ENCODE measurements at regions not wholly inside any gene's neighbourhood (a gene's known extent, or its start where the extent isn't known, plus 50 kb on each side); places are given as distances from the start of the nearest gene placed in this dataset.
A peak's percentile ranks its signal among the peaks of the same experiment; 100 is the strongest.

DNA sequence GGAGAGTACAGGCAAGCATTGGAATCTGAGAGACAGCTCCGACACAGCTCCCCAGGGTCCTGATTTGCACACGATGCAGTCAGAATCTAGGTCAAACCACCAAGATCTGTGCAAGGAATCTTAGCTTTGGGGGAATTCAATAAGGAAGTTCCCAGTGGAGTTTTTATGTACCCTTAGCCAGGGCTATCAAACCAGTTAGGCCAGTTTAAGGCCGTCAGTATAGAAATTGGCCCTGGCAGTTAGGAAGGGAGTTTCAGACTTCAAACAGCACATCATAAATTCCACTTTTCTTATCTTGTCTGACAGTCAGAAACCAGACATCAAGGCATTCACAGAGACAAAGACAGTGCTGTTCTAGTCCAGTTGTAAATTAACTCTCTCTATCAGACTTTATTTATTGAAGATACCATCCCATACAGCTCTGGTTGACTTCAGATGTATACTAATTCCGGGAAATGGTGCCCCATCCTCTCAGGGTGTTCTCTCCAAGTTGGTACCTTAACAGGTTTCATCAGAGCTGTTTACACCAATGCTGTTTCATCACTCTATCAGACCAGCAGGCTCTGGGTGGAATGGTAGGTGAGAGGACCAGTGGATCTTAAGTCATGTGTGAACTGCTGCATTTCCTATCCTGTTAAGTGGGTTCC, 157.5 kb upstream of the ATF7IP start:
- no peak overlapping the region for H3K27ac Mint-ChIP-seq
- ChIA-PET CTCF (interaction anchor here (1.0 kb wide), 1 partner anchor 246 kb away, joined by 4 read pairs; no protein-coding TSS in a partner anchor), POLR2A (interaction anchor here (0.6 kb wide), 1 partner anchor 193 kb away, joined by 3 read pairs; no protein-coding TSS in a partner anchor)
- TF ChIP-seq ZNF219 (CRISPR knock-in tag; IDR thresholded peaks at IDR 0.05; ENCODE audit: borderline replicate concordance) (no peak), ATF1 (CRISPR knock-in tag; IDR thresholded peaks at IDR 0.05) (no peak), FOXK1 (CRISPR knock-in tag; IDR thresholded peaks at IDR 0.05) (no peak), CREM (CRISPR knock-in tag; IDR thresholded peaks at IDR 0.05) (no peak), ZNF121 (CRISPR knock-in tag; IDR thresholded peaks at IDR 0.05) (no peak), ZNF263 (CRISPR knock-in tag; IDR thresholded peaks at IDR 0.05; ENCODE audit: low read depth) (no peak), ESRRA (CRISPR knock-in tag; IDR thresholded peaks at IDR 0.05; ENCODE audit: borderline replicate concordance) (no peak), EMX1 (CRISPR knock-in tag; IDR thresholded peaks at IDR 0.05) (no peak), GTF2I (CRISPR knock-in tag; conservative IDR thresholded peaks at IDR 0.05) (no peak), ZNF317 (CRISPR knock-in tag; IDR thresholded peaks at IDR 0.05; ENCODE audit: borderline replicate concordance, low read depth) (no peak), TCF7 (CRISPR knock-in tag; IDR thresholded peaks at IDR 0.05; ENCODE audit: low read depth) (no peak), SOX15 (CRISPR knock-in tag; IDR thresholded peaks at IDR 0.05) (no peak), ZNF138 (CRISPR knock-in tag; conservative IDR thresholded peaks at IDR 0.05) (no peak), TEAD1 (CRISPR knock-in tag; IDR thresholded peaks at IDR 0.05) (no peak), ZNF671 (CRISPR knock-in tag; IDR thresholded peaks at IDR 0.05) (no peak), CBFB (CRISPR knock-in tag; IDR thresholded peaks at IDR 0.05; ENCODE audit: low read depth) (no peak), ELF4 (CRISPR knock-in tag; IDR thresholded peaks at IDR 0.05; ENCODE audit: low read depth) (no peak), NFE2L1 (CRISPR knock-in tag; IDR thresholded peaks at IDR 0.05) (no peak)
- TF ChIP-seq, protein P1, sequence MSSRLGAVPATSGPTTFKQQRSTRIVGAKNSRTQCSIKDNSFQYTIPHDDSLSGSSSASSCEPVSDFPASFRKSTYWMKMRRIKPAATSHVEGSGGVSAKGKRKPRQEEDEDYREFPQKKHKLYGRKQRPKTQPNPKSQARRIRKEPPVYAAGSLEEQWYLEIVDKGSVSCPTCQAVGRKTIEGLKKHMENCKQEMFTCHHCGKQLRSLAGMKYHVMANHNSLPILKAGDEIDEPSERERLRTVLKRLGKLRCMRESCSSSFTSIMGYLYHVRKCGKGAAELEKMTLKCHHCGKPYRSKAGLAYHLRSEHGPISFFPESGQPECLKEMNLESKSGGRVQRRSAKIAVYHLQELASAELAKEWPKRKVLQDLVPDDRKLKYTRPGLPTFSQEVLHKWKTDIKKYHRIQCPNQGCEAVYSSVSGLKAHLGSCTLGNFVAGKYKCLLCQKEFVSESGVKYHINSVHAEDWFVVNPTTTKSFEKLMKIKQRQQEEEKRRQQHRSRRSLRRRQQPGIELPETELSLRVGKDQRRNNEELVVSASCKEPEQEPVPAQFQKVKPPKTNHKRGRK (CRISPR knock-in tag; IDR thresholded peaks at IDR 0.05; ENCODE audit: borderline replicate concordance), result no peak
- TF ChIP-seq, protein P2, sequence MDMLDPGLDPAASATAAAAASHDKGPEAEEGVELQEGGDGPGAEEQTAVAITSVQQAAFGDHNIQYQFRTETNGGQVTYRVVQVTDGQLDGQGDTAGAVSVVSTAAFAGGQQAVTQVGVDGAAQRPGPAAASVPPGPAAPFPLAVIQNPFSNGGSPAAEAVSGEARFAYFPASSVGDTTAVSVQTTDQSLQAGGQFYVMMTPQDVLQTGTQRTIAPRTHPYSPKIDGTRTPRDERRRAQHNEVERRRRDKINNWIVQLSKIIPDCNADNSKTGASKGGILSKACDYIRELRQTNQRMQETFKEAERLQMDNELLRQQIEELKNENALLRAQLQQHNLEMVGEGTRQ (CRISPR knock-in tag; IDR thresholded peaks at IDR 0.05), result no peak
- no peak overlapping the region for H3K4me3 Mint-ChIP-seq
- H3K9me3 Mint-ChIP-seq, result peaks cover 9% of the 10 kb centered on the region
- H3K4me1 Mint-ChIP-seq, result peaks cover 45% of the 10 kb centered on the region
- peaks cover 6% of the 10 kb centered on the region; the same call in 1 of the 2 replicates for H3K27me3 Mint-ChIP-seq (ENCODE audit: low read depth)
- peaks cover 8% of the 10 kb centered on the region for H3K36me3 Mint-ChIP-seq
- peak; percentile 55 for ATAC-seq
- no peak for DNase-seq (ENCODE audit: low spot score)

DNA sequence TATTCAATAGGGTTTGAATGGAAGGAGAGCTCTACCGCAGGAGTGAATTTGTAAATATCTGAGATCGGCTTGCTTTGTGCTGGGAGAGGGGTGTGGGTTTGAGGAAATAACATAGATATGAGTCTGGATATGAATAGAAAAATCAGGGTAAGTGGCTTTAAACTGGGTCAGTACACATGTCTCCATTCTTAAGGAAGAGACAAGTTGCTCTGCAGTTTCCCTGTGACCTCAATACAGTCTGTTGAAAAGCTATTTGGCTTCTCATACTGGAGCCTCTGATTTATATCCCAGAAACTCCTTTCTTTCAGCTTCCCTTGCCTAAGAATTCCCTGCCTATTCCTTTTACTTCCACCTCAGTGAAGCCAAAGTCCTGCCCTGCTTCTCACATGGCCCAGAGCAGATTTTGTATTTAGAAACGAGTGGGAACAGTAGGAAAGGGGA, 153.5 kb upstream of the ATF7IP start:
- Mint-ChIP-seq H3K4me1 (peaks cover 51% of the 10 kb centered on the region), H3K27ac (peak overlapping the region; percentile 73), H3K36me3 (peaks cover 2% of the 10 kb centered on the region; the same call in 1 of the 2 replicates), H3K27me3 (ENCODE audit: low read depth) (no peaks in the 10 kb centered on the region), H3K4me3 (no peak overlapping the region), H3K9me3 (peaks cover 2% of the 10 kb centered on the region)
- DNase-seq (ENCODE audit: low spot score) (no peak), ATAC-seq (no peak)
- CTCF ChIA-PET, result no interaction called here
- POLR2A ChIA-PET, result interaction anchor here (1.1 kb wide), 1 partner anchor 17 kb away, joined by 4 read pairs; no protein-coding TSS in a partner anchor
- TF ChIP-seq ELF4 (CRISPR knock-in tag; IDR thresholded peaks at IDR 0.05; ENCODE audit: low read depth) (no peak), SMAD4 (CRISPR knock-in tag; IDR thresholded peaks at IDR 0.05) (no peak)
- TF ChIP-seq, protein P3, sequence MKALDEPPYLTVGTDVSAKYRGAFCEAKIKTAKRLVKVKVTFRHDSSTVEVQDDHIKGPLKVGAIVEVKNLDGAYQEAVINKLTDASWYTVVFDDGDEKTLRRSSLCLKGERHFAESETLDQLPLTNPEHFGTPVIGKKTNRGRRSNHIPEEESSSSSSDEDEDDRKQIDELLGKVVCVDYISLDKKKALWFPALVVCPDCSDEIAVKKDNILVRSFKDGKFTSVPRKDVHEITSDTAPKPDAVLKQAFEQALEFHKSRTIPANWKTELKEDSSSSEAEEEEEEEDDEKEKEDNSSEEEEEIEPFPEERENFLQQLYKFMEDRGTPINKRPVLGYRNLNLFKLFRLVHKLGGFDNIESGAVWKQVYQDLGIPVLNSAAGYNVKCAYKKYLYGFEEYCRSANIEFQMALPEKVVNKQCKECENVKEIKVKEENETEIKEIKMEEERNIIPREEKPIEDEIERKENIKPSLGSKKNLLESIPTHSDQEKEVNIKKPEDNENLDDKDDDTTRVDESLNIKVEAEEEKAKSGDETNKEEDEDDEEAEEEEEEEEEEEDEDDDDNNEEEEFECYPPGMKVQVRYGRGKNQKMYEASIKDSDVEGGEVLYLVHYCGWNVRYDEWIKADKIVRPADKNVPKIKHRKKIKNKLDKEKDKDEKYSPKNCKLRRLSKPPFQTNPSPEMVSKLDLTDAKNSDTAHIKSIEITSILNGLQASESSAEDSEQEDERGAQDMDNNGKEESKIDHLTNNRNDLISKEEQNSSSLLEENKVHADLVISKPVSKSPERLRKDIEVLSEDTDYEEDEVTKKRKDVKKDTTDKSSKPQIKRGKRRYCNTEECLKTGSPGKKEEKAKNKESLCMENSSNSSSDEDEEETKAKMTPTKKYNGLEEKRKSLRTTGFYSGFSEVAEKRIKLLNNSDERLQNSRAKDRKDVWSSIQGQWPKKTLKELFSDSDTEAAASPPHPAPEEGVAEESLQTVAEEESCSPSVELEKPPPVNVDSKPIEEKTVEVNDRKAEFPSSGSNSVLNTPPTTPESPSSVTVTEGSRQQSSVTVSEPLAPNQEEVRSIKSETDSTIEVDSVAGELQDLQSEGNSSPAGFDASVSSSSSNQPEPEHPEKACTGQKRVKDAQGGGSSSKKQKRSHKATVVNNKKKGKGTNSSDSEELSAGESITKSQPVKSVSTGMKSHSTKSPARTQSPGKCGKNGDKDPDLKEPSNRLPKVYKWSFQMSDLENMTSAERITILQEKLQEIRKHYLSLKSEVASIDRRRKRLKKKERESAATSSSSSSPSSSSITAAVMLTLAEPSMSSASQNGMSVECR (CRISPR knock-in tag; IDR thresholded peaks at IDR 0.05; ENCODE audit: borderline replicate concordance), result no peak
- TF ChIP-seq, protein P4, sequence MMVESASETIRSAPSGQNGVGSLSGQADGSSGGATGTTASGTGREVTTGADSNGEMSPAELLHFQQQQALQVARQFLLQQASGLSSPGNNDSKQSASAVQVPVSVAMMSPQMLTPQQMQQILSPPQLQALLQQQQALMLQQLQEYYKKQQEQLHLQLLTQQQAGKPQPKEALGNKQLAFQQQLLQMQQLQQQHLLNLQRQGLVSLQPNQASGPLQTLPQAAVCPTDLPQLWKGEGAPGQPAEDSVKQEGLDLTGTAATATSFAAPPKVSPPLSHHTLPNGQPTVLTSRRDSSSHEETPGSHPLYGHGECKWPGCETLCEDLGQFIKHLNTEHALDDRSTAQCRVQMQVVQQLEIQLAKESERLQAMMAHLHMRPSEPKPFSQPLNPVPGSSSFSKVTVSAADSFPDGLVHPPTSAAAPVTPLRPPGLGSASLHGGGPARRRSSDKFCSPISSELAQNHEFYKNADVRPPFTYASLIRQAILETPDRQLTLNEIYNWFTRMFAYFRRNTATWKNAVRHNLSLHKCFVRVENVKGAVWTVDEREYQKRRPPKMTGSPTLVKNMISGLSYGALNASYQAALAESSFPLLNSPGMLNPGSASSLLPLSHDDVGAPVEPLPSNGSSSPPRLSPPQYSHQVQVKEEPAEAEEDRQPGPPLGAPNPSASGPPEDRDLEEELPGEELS (CRISPR knock-in tag; IDR thresholded peaks at IDR 0.05), result no peak
- TF ChIP-seq, protein P5, sequence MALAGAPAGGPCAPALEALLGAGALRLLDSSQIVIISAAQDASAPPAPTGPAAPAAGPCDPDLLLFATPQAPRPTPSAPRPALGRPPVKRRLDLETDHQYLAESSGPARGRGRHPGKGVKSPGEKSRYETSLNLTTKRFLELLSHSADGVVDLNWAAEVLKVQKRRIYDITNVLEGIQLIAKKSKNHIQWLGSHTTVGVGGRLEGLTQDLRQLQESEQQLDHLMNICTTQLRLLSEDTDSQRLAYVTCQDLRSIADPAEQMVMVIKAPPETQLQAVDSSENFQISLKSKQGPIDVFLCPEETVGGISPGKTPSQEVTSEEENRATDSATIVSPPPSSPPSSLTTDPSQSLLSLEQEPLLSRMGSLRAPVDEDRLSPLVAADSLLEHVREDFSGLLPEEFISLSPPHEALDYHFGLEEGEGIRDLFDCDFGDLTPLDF (CRISPR knock-in tag; IDR thresholded peaks at IDR 0.05), result no peak
- TF ChIP-seq, protein P6, sequence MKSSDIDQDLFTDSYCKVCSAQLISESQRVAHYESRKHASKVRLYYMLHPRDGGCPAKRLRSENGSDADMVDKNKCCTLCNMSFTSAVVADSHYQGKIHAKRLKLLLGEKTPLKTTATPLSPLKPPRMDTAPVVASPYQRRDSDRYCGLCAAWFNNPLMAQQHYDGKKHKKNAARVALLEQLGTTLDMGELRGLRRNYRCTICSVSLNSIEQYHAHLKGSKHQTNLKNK (CRISPR knock-in tag; IDR thresholded peaks at IDR 0.05), result no peak
